HEK293 (cell line): ENCODE measurements at regions not wholly inside any gene's neighbourhood (a gene's known extent, or its start where the extent isn't known, plus 50 kb on each side); places are given as distances from the start of the nearest gene placed in this dataset.

ENCODE experiments used
- CTCF ChIA-PET: fragments of 350-600 bp; formaldehyde crosslinking; extraction: SDS; loops from one replicate; lab custom pipeline; 2021; ENCODE audit warnings: antibody characterized with exemption; lab: Yijun Ruan, JAX
- POLR2A ChIA-PET: fragments of 300-600 bp; formaldehyde crosslinking; extraction: SDS; loops from one replicate; lab custom pipeline; 2020; ENCODE audit warnings: antibody characterized with exemption, inconsistent platforms; lab: Yijun Ruan, JAX
- H3K27ac ChIP-seq: fragments of 200-500 bp; sonication (Bioruptor generic); 2 replicates; pipeline ENCODE4 v1.5.1; 2014; ENCODE audit warnings: low read depth, low read length, control low read depth, inconsistent platforms; ENCODE audit errors: extremely low read depth
- H3K36me3 ChIP-seq, 2 experiments: fragments of 200-500 bp in 1 of 2; sonication (Bioruptor generic) in 1 of 2; 1 replicate in 1 of 2; 2 replicates in 1 of 2; pipeline ENCODE4 v1.5.1; 2014 to 2017; ENCODE audit warnings: inconsistent platforms in 2 of 2, low read length in 2 of 2; ENCODE audit not compliant: control insufficient read depth in 2 of 2, insufficient read depth in 1 of 2
- H3K4me1 ChIP-seq: fragments of 200-500 bp; sonication (Bioruptor generic); 2 replicates; pipeline ENCODE4 v1.5.1; 2014; ENCODE audit warnings: mild to moderate bottlenecking, low read length, inconsistent platforms; ENCODE audit not compliant: control insufficient read depth, insufficient read depth
- H3K4me3 ChIP-seq: 2 replicates; pipeline ENCODE4 v1.5.1; 2011; ENCODE audit warnings: low read depth, mild to moderate bottlenecking, control low read depth, low read length, moderate library complexity
- H3K9me3 ChIP-seq: fragments of 200-500 bp; sonication (Bioruptor generic); 2 replicates; pipeline ENCODE4 v1.5.1; 2014; ENCODE audit warnings: low read depth, low read length, inconsistent platforms; ENCODE audit not compliant: control insufficient read depth, insufficient read depth
- ATF2 ChIP-seq: fragments of 450-650 bp; formaldehyde crosslinking; IDR thresholded peaks from 2 replicates; pipeline ENCODE4 v1.5.1; 2016; ENCODE audit warnings: missing biosample characterization, missing genetic modification characterization, low read depth
- ZNF155 ChIP-seq: fragments of 450-650 bp; formaldehyde crosslinking; IDR thresholded peaks from 2 replicates; pipeline ENCODE4 v1.5.1; 2016; ENCODE audit warnings: missing biosample characterization, missing genetic modification characterization
- ZNF274 ChIP-seq, 2 experiments: fragments of 200-500 bp in 1 of 2; fragments of 450-650 bp in 1 of 2; sonication (Bioruptor generic) in 1 of 2; formaldehyde crosslinking in 1 of 2; IDR thresholded peaks; 2 replicates each; pipeline versions ENCODE4 v1.5.1 to v1.6.1; 2014 to 2016; ENCODE audit warnings: borderline replicate concordance in 1 of 2, inconsistent platforms in 1 of 2, low read length in 1 of 2, missing biosample characterization in 1 of 2, missing genetic modification characterization in 1 of 2
- ZNF280D ChIP-seq: fragments of 450-650 bp; formaldehyde crosslinking; IDR thresholded peaks from 2 replicates; pipeline ENCODE4 v1.5.1; 2016; ENCODE audit warnings: missing biosample characterization, missing genetic modification characterization
- ZNF354C ChIP-seq: fragments of 450-650 bp; formaldehyde crosslinking; IDR thresholded peaks from 2 replicates; pipeline ENCODE4 v1.5.1; 2016; ENCODE audit warnings: missing biosample characterization, missing genetic modification characterization, low read depth, borderline replicate concordance
- ZNF362 ChIP-seq: fragments of 450-650 bp; formaldehyde crosslinking; IDR thresholded peaks from 2 replicates; pipeline ENCODE4 v1.5.1; 2016; ENCODE audit warnings: missing biosample characterization, missing genetic modification characterization
- ZNF391 ChIP-seq: fragments of 450-650 bp; formaldehyde crosslinking; IDR thresholded peaks from 2 replicates; pipeline ENCODE4 v1.5.1; 2016; ENCODE audit warnings: low read depth, missing biosample characterization, missing genetic modification characterization, borderline replicate concordance
- ZNF394 ChIP-seq: fragments of 450-650 bp; formaldehyde crosslinking; IDR thresholded peaks from 2 replicates; pipeline ENCODE4 v1.5.1; 2016; ENCODE audit warnings: missing biosample characterization, missing genetic modification characterization, mild to moderate bottlenecking, moderate library complexity, borderline replicate concordance
- ZNF629 ChIP-seq: fragments of 450-650 bp; formaldehyde crosslinking; IDR thresholded peaks from 2 replicates; pipeline ENCODE4 v1.5.1; 2017; ENCODE audit warnings: missing biosample characterization, missing genetic modification characterization
- TF ChIP-seq, protein P1 (sequence below): fragments of 450-650 bp; formaldehyde crosslinking; conservative IDR thresholded peaks from 2 replicates; pipeline ENCODE4 v1.5.1; 2016; ENCODE audit warnings: low read depth, missing biosample characterization, missing genetic modification characterization
- TF ChIP-seq, protein P2 (sequence below): fragments of 450-650 bp; formaldehyde crosslinking; IDR thresholded peaks from 2 replicates; pipeline ENCODE4 v1.5.1; 2016; ENCODE audit warnings: missing biosample characterization, missing genetic modification characterization, borderline replicate concordance
- TF ChIP-seq, protein P3 (sequence below): fragments of 450-650 bp; IDR thresholded peaks from 2 replicates; pipeline ENCODE4 v1.5.1; 2018; ENCODE audit warnings: missing biosample characterization, missing genetic modification characterization
- TF ChIP-seq, protein P4 (sequence below): fragments of 450-650 bp; formaldehyde crosslinking; IDR thresholded peaks from 2 replicates; pipeline ENCODE4 v1.5.1; 2016; ENCODE audit warnings: missing biosample characterization, missing genetic modification characterization

- TF ChIP-seq ZNF394 (tag by site-specific recombination) = no peak
- TF ChIP-seq ZNF391 (tag by site-specific recombination) = no peak
- no peak for TF ChIP-seq ZNF629 (tag by site-specific recombination)
These were observed 104.3 kb downstream of the FGF18 start (continued) for GRCh38 chr5:171523781-171524180.

DNA sequence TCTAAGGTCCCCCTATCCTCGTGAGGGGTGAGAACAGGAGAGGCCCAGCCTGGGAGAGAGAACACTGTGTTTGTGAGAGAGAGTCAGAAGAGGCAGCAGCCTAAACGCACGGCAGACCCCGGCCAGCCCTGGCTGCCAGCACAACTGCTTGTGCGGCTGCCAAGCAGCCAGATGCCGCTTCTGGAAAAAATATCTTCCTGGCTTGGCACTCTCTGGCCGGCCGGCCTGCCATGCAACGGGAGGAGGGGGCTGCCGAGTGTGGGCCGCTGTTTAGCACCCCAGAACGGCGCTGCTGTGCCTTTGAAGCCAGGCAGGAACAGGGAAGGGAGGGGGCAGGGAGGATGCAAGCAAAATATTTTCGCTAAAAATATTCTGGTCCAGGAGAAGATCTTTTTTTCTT lies 105.0 kb downstream of the FGF18 start:
- no peaks in the 10 kb centered on the region for H3K4me1 ChIP-seq
- POLR2A ChIA-PET = no interaction called here
- H3K27ac ChIP-seq = no peak overlapping the region
- H3K9me3 ChIP-seq = no peaks in the 10 kb centered on the region
- H3K36me3 ChIP-seq = no peaks in the 10 kb centered on the region
- no peak overlapping the region for H3K4me3 ChIP-seq
- CTCF ChIA-PET = no interaction called here
- TF ChIP-seq ZNF155 (tag by site-specific recombination) = no peak
- TF ChIP-seq, protein P1, sequence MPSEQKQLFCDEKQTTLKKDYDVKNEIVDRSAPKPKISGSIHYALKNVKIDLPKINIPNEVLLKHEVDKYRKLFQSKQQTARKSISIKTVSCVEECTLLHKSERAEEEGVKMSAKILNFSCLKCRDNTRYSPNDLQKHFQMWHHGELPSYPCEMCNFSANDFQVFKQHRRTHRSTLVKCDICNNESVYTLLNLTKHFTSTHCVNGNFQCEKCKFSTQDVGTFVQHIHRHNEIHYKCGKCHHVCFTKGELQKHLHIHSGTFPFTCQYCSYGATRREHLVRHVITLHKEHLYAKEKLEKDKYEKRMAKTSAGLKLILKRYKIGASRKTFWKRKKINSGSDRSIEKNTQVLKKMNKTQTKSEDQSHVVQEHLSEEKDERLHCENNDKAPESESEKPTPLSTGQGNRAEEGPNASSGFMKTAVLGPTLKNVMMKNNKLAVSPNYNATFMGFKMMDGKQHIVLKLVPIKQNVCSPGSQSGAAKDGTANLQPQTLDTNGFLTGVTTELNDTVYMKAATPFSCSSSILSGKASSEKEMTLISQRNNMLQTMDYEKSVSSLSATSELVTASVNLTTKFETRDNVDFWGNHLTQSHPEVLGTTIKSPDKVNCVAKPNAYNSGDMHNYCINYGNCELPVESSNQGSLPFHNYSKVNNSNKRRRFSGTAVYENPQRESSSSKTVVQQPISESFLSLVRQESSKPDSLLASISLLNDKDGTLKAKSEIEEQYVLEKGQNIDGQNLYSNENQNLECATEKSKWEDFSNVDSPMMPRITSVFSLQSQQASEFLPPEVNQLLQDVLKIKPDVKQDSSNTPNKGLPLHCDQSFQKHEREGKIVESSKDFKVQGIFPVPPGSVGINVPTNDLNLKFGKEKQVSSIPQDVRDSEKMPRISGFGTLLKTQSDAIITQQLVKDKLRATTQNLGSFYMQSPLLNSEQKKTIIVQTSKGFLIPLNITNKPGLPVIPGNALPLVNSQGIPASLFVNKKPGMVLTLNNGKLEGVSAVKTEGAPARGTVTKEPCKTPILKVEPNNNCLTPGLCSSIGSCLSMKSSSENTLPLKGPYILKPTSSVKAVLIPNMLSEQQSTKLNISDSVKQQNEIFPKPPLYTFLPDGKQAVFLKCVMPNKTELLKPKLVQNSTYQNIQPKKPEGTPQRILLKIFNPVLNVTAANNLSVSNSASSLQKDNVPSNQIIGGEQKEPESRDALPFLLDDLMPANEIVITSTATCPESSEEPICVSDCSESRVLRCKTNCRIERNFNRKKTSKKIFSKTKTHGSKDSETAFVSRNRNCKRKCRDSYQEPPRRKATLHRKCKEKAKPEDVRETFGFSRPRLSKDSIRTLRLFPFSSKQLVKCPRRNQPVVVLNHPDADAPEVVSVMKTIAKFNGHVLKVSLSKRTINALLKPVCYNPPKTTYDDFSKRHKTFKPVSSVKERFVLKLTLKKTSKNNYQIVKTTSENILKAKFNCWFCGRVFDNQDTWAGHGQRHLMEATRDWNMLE (tag by site-specific recombination) = no peak
- no peak for TF ChIP-seq ATF2 (tag by site-specific recombination)
- TF ChIP-seq ZNF280D (tag by site-specific recombination) = no peak
- TF ChIP-seq, protein P2, sequence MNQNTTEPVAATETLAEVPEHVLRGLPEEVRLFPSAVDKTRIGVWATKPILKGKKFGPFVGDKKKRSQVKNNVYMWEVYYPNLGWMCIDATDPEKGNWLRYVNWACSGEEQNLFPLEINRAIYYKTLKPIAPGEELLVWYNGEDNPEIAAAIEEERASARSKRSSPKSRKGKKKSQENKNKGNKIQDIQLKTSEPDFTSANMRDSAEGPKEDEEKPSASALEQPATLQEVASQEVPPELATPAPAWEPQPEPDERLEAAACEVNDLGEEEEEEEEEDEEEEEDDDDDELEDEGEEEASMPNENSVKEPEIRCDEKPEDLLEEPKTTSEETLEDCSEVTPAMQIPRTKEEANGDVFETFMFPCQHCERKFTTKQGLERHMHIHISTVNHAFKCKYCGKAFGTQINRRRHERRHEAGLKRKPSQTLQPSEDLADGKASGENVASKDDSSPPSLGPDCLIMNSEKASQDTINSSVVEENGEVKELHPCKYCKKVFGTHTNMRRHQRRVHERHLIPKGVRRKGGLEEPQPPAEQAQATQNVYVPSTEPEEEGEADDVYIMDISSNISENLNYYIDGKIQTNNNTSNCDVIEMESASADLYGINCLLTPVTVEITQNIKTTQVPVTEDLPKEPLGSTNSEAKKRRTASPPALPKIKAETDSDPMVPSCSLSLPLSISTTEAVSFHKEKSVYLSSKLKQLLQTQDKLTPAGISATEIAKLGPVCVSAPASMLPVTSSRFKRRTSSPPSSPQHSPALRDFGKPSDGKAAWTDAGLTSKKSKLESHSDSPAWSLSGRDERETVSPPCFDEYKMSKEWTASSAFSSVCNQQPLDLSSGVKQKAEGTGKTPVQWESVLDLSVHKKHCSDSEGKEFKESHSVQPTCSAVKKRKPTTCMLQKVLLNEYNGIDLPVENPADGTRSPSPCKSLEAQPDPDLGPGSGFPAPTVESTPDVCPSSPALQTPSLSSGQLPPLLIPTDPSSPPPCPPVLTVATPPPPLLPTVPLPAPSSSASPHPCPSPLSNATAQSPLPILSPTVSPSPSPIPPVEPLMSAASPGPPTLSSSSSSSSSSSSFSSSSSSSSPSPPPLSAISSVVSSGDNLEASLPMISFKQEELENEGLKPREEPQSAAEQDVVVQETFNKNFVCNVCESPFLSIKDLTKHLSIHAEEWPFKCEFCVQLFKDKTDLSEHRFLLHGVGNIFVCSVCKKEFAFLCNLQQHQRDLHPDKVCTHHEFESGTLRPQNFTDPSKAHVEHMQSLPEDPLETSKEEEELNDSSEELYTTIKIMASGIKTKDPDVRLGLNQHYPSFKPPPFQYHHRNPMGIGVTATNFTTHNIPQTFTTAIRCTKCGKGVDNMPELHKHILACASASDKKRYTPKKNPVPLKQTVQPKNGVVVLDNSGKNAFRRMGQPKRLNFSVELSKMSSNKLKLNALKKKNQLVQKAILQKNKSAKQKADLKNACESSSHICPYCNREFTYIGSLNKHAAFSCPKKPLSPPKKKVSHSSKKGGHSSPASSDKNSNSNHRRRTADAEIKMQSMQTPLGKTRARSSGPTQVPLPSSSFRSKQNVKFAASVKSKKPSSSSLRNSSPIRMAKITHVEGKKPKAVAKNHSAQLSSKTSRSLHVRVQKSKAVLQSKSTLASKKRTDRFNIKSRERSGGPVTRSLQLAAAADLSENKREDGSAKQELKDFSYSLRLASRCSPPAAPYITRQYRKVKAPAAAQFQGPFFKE (tag by site-specific recombination) = no peak
- TF ChIP-seq, protein P3, sequence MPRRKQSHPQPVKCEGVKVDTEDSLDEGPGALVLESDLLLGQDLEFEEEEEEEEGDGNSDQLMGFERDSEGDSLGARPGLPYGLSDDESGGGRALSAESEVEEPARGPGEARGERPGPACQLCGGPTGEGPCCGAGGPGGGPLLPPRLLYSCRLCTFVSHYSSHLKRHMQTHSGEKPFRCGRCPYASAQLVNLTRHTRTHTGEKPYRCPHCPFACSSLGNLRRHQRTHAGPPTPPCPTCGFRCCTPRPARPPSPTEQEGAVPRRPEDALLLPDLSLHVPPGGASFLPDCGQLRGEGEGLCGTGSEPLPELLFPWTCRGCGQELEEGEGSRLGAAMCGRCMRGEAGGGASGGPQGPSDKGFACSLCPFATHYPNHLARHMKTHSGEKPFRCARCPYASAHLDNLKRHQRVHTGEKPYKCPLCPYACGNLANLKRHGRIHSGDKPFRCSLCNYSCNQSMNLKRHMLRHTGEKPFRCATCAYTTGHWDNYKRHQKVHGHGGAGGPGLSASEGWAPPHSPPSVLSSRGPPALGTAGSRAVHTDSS (tag by site-specific recombination) = no peak
- no peak for TF ChIP-seq ZNF354C
- TF ChIP-seq ZNF362 (tag by site-specific recombination) = no peak
- TF ChIP-seq, protein P4, sequence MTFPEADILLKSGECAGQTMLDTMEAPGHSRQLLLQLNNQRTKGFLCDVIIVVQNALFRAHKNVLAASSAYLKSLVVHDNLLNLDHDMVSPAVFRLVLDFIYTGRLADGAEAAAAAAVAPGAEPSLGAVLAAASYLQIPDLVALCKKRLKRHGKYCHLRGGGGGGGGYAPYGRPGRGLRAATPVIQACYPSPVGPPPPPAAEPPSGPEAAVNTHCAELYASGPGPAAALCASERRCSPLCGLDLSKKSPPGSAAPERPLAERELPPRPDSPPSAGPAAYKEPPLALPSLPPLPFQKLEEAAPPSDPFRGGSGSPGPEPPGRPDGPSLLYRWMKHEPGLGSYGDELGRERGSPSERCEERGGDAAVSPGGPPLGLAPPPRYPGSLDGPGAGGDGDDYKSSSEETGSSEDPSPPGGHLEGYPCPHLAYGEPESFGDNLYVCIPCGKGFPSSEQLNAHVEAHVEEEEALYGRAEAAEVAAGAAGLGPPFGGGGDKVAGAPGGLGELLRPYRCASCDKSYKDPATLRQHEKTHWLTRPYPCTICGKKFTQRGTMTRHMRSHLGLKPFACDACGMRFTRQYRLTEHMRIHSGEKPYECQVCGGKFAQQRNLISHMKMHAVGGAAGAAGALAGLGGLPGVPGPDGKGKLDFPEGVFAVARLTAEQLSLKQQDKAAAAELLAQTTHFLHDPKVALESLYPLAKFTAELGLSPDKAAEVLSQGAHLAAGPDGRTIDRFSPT (tag by site-specific recombination) = no peak
- no peak for TF ChIP-seq ZNF274 (IDR thresholded peaks at IDR 0.05; ENCODE audit: low read length)
- no peak for TF ChIP-seq ZNF274 (tag by site-specific recombination; IDR thresholded peaks at IDR 0.05; ENCODE audit: borderline replicate concordance)
